Left hindlimb (tissue), 1 donor: ENCODE measurements at regions not wholly inside any gene's neighbourhood (a gene's known extent, or its start where the extent isn't known, plus 50 kb on each side); places are given as distances from the start of the nearest gene placed in this dataset.
A peak's percentile ranks its signal among the peaks of the same experiment; 100 is the strongest.
"Not testable (repeated sequence)": the region's sequence is repeated elsewhere in the genome, so short reads cannot be mapped to it uniquely, and the experiment has no call there.

Experiments used
- DNase-seq: peaks from one replicate; pipeline ENCODE4 v3.0.0-alpha.2; 2018

DNA sequence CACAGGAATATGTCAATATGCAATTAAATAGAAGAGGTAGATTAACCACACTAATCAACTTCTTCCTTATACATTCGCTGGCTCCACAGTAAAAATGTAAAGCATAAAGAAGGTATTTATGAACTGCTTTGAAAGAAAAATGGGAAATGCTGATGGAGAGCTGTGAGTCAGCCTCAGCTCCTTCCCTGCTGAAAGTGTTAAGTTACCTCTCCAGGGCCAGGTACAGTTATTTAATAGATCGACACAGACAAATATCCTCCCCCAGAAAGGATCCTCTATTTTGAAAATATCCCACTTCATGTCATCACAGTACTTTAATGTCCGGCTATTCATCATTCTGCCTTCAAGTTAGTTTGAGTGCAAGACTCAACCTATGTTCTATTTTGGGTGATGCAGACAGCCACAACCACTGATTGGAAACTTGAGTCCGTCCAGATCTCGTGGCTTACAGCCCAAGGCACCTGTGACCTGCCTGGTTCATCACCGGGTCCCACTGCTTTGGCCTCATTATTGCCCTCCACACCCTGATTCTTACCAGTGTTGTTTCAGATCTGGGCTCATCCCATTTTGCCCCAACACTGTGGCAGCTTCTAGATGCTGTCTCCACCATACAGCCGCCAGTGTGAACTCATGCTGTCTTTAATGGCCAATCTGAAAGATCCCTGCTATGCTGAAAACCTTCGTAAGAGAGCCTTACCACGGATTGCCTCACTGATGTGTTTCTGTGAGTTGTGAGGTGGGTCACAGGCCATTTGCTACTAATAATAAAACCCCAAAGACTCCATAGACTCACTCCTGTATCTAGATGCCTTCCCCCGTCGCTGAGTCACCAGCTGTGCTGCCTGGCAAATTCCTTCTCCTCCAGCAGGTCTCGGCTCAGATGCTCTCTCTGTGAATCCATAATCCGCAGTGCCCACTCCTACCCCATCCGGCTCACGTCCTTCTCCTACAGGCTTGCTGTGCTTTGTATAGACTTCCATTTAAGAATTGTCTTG is 56.2 kb upstream of the DDAH1 start:
- DNase-seq, result not testable (repeated sequence)

DNA sequence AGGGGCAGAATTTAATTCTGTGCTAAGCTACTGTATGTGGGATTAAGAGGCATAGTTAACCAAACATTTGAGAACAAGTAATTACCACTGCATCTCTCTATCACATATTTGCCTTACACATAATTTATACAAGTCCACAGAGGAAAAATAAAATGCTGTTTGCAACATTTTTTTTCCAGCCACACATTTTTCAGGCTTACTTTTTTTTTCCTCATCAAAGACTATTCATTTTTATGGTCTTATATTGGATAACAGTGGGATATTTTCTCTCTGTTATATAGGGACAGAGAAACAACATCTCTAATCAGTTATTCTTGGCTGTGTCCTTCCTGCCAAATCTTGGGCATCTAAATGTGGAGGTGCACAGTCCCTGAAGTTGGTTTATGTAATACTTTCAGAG is 57.5 kb upstream of the DDAH1 start:
- DNase-seq, result not testable (repeated sequence)

DNA sequence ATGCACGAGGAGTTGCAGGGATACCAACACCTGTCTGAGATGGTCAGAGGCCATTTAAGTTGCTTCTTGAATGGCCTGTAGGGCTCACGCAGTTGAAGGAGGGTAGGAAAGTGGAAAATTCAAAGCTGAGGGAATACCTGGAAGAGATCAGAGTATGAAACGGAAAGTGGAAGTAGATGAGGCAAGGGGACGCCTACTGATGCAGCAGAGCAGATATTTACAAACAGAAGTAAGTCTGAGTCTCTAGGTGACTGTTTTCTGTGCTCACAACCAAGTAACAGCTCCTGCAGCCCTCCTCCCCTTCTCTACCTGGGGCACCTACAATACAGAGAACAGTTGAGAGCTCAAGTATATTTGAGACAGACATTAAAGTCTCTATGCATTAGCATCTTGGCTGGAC is 57.5 kb upstream of the CCN1 start:
- DNase-seq, result not testable (repeated sequence)

DNA sequence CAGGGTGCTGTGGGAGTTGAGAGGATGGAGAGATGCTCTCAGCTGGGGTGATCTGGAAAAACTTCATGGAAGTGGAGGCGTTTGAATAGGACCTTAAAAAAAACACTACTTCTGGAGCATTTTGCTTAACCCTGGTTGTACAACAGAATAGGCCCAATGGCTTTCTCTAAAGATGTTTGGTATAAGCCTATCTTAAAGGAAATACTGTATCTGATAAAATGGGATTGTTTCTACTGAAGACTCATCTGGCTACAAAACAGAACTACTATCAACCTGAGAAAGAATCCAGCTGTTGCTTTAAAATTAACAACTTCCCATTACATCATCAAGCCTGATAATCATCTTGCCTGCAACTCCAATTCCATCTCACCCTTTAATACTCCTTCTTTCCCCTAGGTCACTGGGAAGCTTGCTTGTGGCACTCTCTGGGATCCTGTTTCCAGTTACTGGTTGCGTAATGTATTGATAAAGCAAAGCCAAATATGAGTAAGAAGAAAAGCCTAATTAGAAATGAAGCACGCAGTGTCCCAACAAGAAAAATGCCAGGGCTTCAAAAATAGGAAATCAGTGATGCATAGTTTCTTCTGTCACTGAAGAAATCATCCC is 56.2 kb upstream of the CCN1 start:
- DNase-seq, result not testable (repeated sequence)

DNA sequence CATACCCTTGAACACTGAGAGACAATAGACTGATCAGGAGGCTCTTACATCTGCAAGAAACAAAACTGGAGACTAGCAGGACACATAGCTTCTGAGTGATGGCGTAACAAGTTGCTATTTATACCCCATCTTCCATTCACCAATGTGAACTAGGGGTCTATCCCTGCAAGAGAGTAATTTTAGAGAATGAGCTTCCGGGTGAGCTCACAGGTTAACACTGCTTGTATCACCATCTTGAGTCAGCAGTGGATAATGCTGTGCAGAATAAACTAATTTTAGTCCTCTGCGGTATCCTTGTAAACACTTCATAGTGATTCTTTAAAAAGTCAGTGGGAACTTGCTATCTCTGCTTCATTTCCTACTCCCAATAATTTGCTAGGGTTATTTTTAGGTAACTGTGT is 55.0 kb upstream of the CCN1 start:
- not testable (repeated sequence) for DNase-seq

DNA sequence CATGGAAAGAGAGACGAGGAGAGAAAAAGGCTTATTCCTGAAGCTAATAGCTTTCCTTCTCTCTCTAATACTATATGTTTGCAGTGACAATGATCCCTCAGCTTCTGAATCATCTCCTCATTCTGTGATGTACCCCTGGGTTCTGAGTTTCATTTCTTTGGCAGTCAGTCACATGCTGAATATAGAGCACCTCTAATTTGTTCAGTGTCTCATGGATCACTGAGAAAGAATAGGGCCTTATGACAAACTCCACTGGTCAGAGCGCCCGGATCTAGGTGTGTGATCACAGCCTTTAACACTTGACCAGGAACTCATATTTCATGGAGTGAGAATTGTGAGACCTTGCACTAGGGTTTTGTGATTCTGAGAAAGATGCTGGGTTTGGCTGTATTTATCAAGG is 54.3 kb upstream of the CCN1 start:
- DNase-seq, result not testable (repeated sequence)

DNA sequence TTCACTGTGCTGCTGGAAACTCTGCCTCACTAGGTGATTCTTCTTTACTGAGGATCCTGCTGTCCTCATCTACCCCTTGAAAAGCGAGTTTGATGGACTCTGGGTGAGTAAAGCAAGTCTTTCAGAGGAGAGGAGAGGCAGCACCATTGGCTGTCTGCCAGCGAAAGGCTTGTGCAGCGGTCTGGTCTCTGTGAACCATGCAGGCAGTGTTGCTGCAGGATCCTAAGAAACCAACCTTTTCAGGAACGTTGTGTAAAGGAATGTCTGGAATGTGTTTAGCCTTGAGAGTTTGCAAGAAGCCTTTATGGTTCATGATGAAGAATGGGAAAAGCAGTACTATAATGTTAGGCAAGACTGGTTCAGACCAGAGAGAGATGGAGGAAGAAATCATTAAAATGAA is 53.4 kb upstream of the CCN1 start:
- DNase-seq, result peak; percentile 75
